Panc1 (cell line): ENCODE measurements at regions not wholly inside any gene's neighbourhood (a gene's known extent, or its start where the extent isn't known, plus 50 kb on each side); places are given as distances from the start of the nearest gene placed in this dataset.

ENCODE experiments used
- CTCF ChIP-seq: fragments of 450-650 bp; IDR thresholded peaks from 2 replicates; pipeline ENCODE4 v1.5.1; 2017; ENCODE audit warnings: mild to moderate bottlenecking
- POLR2AphosphoS5 ChIP-seq: IDR thresholded peaks from 2 replicates; pipeline ENCODE4 v1.6.1; 2012; ENCODE audit warnings: mild to moderate bottlenecking, low read depth, low read length, moderate library complexity
- TCF7L2 ChIP-seq: IDR thresholded peaks from 2 replicates; pipeline ENCODE4 v1.6.1; 2011; ENCODE audit warnings: mild to moderate bottlenecking, low read depth, low read length, inconsistent platforms

DNA sequence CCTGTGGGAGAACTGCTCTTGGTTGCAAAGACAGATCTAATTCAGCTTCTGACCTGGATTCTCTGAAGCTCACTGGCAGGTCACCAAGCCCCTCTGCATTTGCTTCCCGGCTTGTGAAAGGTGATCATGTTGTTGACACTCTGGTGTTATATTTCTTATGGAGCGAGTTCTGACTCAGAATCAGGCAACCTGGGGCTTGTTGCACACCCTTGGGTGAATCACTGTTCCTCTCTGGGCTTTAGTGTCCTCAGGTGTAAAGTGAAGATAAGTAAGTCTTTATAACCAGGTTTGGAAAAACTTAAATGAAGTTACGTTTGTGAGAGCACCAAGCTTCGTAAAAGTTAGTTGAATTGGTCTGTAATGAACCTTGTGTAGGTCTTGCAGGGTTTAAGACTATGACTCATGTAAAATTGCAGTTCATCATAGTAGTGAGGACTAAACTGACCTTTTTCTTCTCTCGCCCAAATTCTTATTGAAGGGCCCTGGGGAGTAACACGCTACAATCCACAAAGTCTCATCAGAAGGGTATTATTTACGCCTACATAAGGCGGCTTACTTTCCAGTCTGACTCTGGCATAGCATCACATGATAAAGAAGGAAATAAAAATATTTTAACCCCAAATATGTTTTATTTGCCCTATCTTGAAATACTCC is 218.6 kb downstream of the TMEM38B start:
- no peak for TF ChIP-seq CTCF
- no peak for TF ChIP-seq TCF7L2
- TF ChIP-seq POLR2AphosphoS5, result no peak
